ENCODE measurements at regions not wholly inside any gene's neighbourhood (a gene's known extent, or its start where the extent isn't known, plus 50 kb on each side); places are given as distances from the start of the nearest gene placed in this dataset.

GRCh38 chr9:120136696-120137095, 443.3 kb downstream of the CDK5RAP2 start:
- DNase-seq (ENCODE audit: low spot score) = no peak

- DNase-seq (ENCODE audit: low spot score) = no peak
Observed at GRCh38 chr9:120117081-120117480, 462.9 kb downstream of the CDK5RAP2 start.

GRCh38 chr9:120110520-120110919, 469.4 kb downstream of the CDK5RAP2 start:
- no peak for DNase-seq (ENCODE audit: low spot score)

- DNase-seq (ENCODE audit: low spot score) = no peak
Observed at GRCh38 chr9:120109242-120109641, 470.7 kb downstream of the CDK5RAP2 start.

GRCh38 chr9:120107138-120107537, 472.8 kb downstream of the CDK5RAP2 start:
- DNase-seq (ENCODE audit: low spot score) = no peak

- DNase-seq (ENCODE audit: low spot score) = no peak
Observed at GRCh38 chr9:120104771-120105170, 475.2 kb downstream of the CDK5RAP2 start.

GRCh38 chr9:120100595-120100994, 479.4 kb downstream of the CDK5RAP2 start:
- no peak for DNase-seq (ENCODE audit: low spot score)

GRCh38 chr9:120099065-120099464, 480.9 kb downstream of the CDK5RAP2 start:
- DNase-seq (ENCODE audit: low spot score) = no peak

- DNase-seq (ENCODE audit: low spot score) = no peak
Observed at GRCh38 chr9:120098584-120098983, 481.4 kb downstream of the CDK5RAP2 start.

- DNase-seq (ENCODE audit: low spot score) = no peak
Observed at GRCh38 chr9:120091206-120091605, 488.8 kb downstream of the CDK5RAP2 start.

- no peak for DNase-seq (ENCODE audit: low spot score)
Observed at GRCh38 chr9:120080849-120081248, 499.1 kb downstream of the CDK5RAP2 start.

GRCh38 chr9:120078112-120078511, 501.9 kb downstream of the CDK5RAP2 start:
- no peak for DNase-seq (ENCODE audit: low spot score)

GRCh38 chr9:120071760-120072159, 508.2 kb downstream of the CDK5RAP2 start:
- DNase-seq (ENCODE audit: low spot score) = no peak

GRCh38 chr9:120066315-120066714, 513.7 kb downstream of the CDK5RAP2 start:
- DNase-seq (ENCODE audit: low spot score) = no peak

GRCh38 chr9:120065151-120065550, 514.8 kb downstream of the CDK5RAP2 start:
- no peak for DNase-seq (ENCODE audit: low spot score)

GRCh38 chr9:120045011-120045410, 535.0 kb downstream of the CDK5RAP2 start:
- DNase-seq (ENCODE audit: low spot score) = no peak

- no peak for DNase-seq (ENCODE audit: low spot score)
Observed at GRCh38 chr9:120043448-120043847, 536.5 kb downstream of the CDK5RAP2 start.

- DNase-seq (ENCODE audit: low spot score) = no peak
Observed at GRCh38 chr9:120040896-120041295, 539.1 kb downstream of the CDK5RAP2 start.

GRCh38 chr9:120038342-120038741, 541.6 kb downstream of the CDK5RAP2 start:
- DNase-seq (ENCODE audit: low spot score) = no peak

GRCh38 chr9:120032639-120033038, 547.3 kb downstream of the CDK5RAP2 start:
- no peak for DNase-seq (ENCODE audit: low spot score)

- no peak for DNase-seq (ENCODE audit: low spot score)
Observed at GRCh38 chr9:120030847-120031246, 549.1 kb downstream of the CDK5RAP2 start.

- DNase-seq (ENCODE audit: low spot score) = no peak
Observed at GRCh38 chr9:120018550-120018949, 561.4 kb downstream of the CDK5RAP2 start.

- no peak for DNase-seq (ENCODE audit: low spot score)
Observed at GRCh38 chr9:120018037-120018436, 561.9 kb downstream of the CDK5RAP2 start.

- no peak for DNase-seq (ENCODE audit: low spot score)
Observed at GRCh38 chr9:120016231-120016630, 563.7 kb downstream of the CDK5RAP2 start.

GRCh38 chr9:120014796-120015195, 565.2 kb downstream of the CDK5RAP2 start:
- DNase-seq (ENCODE audit: low spot score) = no peak
